Right lobe of liver (tissue), 6 donors: ENCODE measurements at regions not wholly inside any gene's neighbourhood (a gene's known extent, or its start where the extent isn't known, plus 50 kb on each side); places are given as distances from the start of the nearest gene placed in this dataset.

Experiments
- ATAC-seq, 4 donors: fragments of 200-7000 bp; cut with Tn5 transposase; one replicate each; pipeline ENCODE4 v1.9.1; 2020; ENCODE audit warnings: mild to moderate bottlenecking in 4 of 4, moderate library complexity in 4 of 4
- DNase-seq, 3 donors: peaks; one replicate each; pipeline ENCODE4 v3.0.0-alpha.2; 2020
- H3K27ac ChIP-seq, 3 donors: fragments of 200-600 bp; one replicate each; pipeline ENCODE4 v1.8.0; 2022
- H3K27me3 ChIP-seq, 2 donors: fragments of 200-600 bp; one replicate each; pipeline ENCODE4 v1.8.0; 2022
- H3K36me3 ChIP-seq, 4 donors: fragments of 200-600 bp; sonication (generic) in 1 of 4; one replicate each; pipeline versions ENCODE4 v1.5.1 to v1.8.0; 2017 to 2022; ENCODE audit warnings: control low read depth in 1 of 4
- H3K4me1 ChIP-seq, 4 donors: fragments of 200-600 bp; sonication (generic) in 1 of 4; one replicate each; pipeline versions ENCODE4 v1.5.1 to v1.8.0; 2017 to 2022; ENCODE audit warnings: control low read depth in 1 of 4
- H3K4me3 ChIP-seq, 3 donors: fragments of 200-600 bp; one replicate each; pipeline ENCODE4 v1.8.0; 2022
- H3K9me3 ChIP-seq, 4 donors: fragments of 200-600 bp; sonication (generic) in 1 of 4; one replicate each; pipeline versions ENCODE4 v1.5.1 to v1.8.0; 2017 to 2022; ENCODE audit warnings: control low read depth in 1 of 4
- CTCF ChIP-seq, 4 donors: fragments of 200-600 bp in 3 of 4; fragments of 450-650 bp in 1 of 4; IDR thresholded peaks; one replicate each; pipeline versions ENCODE4 v1.5.1 to v1.8.0; 2016 to 2022; ENCODE audit warnings: antibody characterized with exemption in 4 of 4, mild to moderate bottlenecking in 2 of 4
- POLR2A ChIP-seq: fragments of 450-650 bp; IDR thresholded peaks from one replicate; pipeline ENCODE4 v1.6.1; 2017; ENCODE audit warnings: antibody characterized with exemption, mild to moderate bottlenecking
- WGBS: methylation state at CpG from one replicate; pipeline ENCODE4 v1.1.6; 2018; ENCODE audit warnings: low coverage, low lambda C conversion rate; ENCODE audit not compliant: insufficient coverage; ENCODE audit errors: missing lambda C conversion rate; 5-methylcytosine and 5-hydroxymethylcytosine counted together
- intact Hi-C, 2 donors: fragments of 100-400 bp; cut with DNase I; formaldehyde crosslinking; loops; one replicate each; pipeline versions ENCODE4 v1.11.2 to v1.14.1; 2022
- donor health status: DM: no; HTN: yes; CAD: no.
- donor health status: DM: no; HTN: no; CAD: no.
- donor health status: DM: no; HTN: no; CAD: no.
- donor health status: DM: no; HTN: yes; CAD: no.
- donor health status: DM: no; HTN: yes; CAD: no.

GRCh38 chr6:150456466-150456865, 87.7 kb downstream of the IYD start:
- DNase-seq: no peak
- no peak for TF ChIP-seq CTCF (IDR thresholded peaks at IDR 0.05)
- TF ChIP-seq POLR2A: no peak
- no peak for ATAC-seq
- H3K4me1 ChIP-seq: peaks cover 0 to 14% (median 6%) of the 10 kb centered on the region in 4 donors
- 82% methylated on average over 4 of the region's 7 CpGs for WGBS
- H3K4me3 ChIP-seq: no peak overlapping the region
- H3K27me3 ChIP-seq: no peaks in the 10 kb centered on the region
- peak overlapping the region in 1 of 3 donors; percentile 52 for H3K27ac ChIP-seq
- H3K9me3 ChIP-seq: no peaks in the 10 kb centered on the region
- no peaks in the 10 kb centered on the region for H3K36me3 ChIP-seq
- intact Hi-C loops: no loop called here

- WGBS: 30% methylated on average over 6 of the region's 7 CpGs
- no peaks in the 10 kb centered on the region for H3K9me3 ChIP-seq
- H3K27me3 ChIP-seq: no peaks in the 10 kb centered on the region
- peak overlapping the region; percentile 22 to 52 (median 45) for H3K27ac ChIP-seq
- peak in 1 of 3 donors; percentile 27 for DNase-seq
- intact Hi-C loops: no loop called here
- ATAC-seq: peak; percentile 81 to 90 (median 88)
- H3K4me3 ChIP-seq: no peak overlapping the region
- no peak for TF ChIP-seq POLR2A
- peak in 2 of 4 donors; percentile 11 to 17 for TF ChIP-seq CTCF (IDR thresholded peaks at IDR 0.05)
- H3K36me3 ChIP-seq: no peaks in the 10 kb centered on the region
- H3K4me1 ChIP-seq: peaks cover 0 to 14% (median 6%) of the 10 kb centered on the region in 4 donors
Observed at GRCh38 chr6:150456902-150457643, 88.3 kb downstream of the IYD start.

GRCh38 chr6:150458579-150458978, 89.8 kb downstream of the IYD start:
- H3K4me3 ChIP-seq: no peak overlapping the region
- intact Hi-C loops: no loop called here
- DNase-seq (no peak), ATAC-seq (no peak)
- 72% methylated on average over 5 of the region's 5 CpGs for WGBS
- no peaks in the 10 kb centered on the region for H3K9me3 ChIP-seq
- no peak overlapping the region for H3K27ac ChIP-seq
- peaks cover 0 to 14% (median 6%) of the 10 kb centered on the region in 4 donors for H3K4me1 ChIP-seq
- TF ChIP-seq CTCF (IDR thresholded peaks at IDR 0.05): no peak
- no peak for TF ChIP-seq POLR2A
- no peaks in the 10 kb centered on the region for H3K27me3 ChIP-seq
- no peaks in the 10 kb centered on the region for H3K36me3 ChIP-seq

- Histone ChIP-seq H3K9me3 (no peaks in the 10 kb centered on the region), H3K36me3 (no peaks in the 10 kb centered on the region), H3K27ac (no peak overlapping the region), H3K4me1 (no peaks in the 10 kb centered on the region), H3K4me3 (no peak overlapping the region), H3K27me3 (no peaks in the 10 kb centered on the region)
- 100% methylated on average over 4 of the region's 5 CpGs for WGBS
- no peak for ATAC-seq
- TF ChIP-seq CTCF (IDR thresholded peaks at IDR 0.05) (no peak), POLR2A (no peak)
- intact Hi-C loops: no loop called here
- DNase-seq: no peak
Observed at GRCh38 chr6:150463852-150464251, 95.0 kb downstream of the IYD start.
